Testis (tissue), 2 donors: ENCODE measurements at regions not wholly inside any gene's neighbourhood (a gene's known extent, or its start where the extent isn't known, plus 50 kb on each side); places are given as distances from the start of the nearest gene placed in this dataset.

Source experiments
- POLR2A ChIP-seq: fragments of 450-650 bp; IDR thresholded peaks from one replicate; pipeline ENCODE4 v1.6.1; 2017; ENCODE audit warnings: antibody characterized with exemption, mild to moderate bottlenecking, moderate library complexity
- TF ChIP-seq, protein P1 (sequence below), 3 experiments: fragments of 450-650 bp in 2 of 3; fragments of 200-600 bp in 1 of 3; sonication (generic) in 1 of 3; IDR thresholded peaks; one replicate each; pipeline ENCODE4 v1.5.1; 2016 to 2019; ENCODE audit warnings: antibody characterized with exemption in 3 of 3, mild to moderate bottlenecking in 2 of 3, moderate library complexity in 1 of 3

GRCh38 chr22:46050916-46051614, 74.1 kb upstream of the WNT7B start:
- no peak for TF ChIP-seq POLR2A
- TF ChIP-seq, protein P1, sequence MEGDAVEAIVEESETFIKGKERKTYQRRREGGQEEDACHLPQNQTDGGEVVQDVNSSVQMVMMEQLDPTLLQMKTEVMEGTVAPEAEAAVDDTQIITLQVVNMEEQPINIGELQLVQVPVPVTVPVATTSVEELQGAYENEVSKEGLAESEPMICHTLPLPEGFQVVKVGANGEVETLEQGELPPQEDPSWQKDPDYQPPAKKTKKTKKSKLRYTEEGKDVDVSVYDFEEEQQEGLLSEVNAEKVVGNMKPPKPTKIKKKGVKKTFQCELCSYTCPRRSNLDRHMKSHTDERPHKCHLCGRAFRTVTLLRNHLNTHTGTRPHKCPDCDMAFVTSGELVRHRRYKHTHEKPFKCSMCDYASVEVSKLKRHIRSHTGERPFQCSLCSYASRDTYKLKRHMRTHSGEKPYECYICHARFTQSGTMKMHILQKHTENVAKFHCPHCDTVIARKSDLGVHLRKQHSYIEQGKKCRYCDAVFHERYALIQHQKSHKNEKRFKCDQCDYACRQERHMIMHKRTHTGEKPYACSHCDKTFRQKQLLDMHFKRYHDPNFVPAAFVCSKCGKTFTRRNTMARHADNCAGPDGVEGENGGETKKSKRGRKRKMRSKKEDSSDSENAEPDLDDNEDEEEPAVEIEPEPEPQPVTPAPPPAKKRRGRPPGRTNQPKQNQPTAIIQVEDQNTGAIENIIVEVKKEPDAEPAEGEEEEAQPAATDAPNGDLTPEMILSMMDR (IDR thresholded peaks at IDR 0.05), result no peak
